8988T (cell line): ENCODE measurements at regions not wholly inside any gene's neighbourhood (a gene's known extent, or its start where the extent isn't known, plus 50 kb on each side); places are given as distances from the start of the nearest gene placed in this dataset.

Source experiments
- DNase-seq: peaks from one replicate; pipeline ENCODE4 v3.0.0; 2011

GRCh38 chr7:128168667-128169210, 72.3 kb upstream of the LEP start:
- no peak for DNase-seq

- no peak for DNase-seq
Measured at GRCh38 chr7:128170461-128170860, 70.6 kb upstream of the LEP start.

DNA sequence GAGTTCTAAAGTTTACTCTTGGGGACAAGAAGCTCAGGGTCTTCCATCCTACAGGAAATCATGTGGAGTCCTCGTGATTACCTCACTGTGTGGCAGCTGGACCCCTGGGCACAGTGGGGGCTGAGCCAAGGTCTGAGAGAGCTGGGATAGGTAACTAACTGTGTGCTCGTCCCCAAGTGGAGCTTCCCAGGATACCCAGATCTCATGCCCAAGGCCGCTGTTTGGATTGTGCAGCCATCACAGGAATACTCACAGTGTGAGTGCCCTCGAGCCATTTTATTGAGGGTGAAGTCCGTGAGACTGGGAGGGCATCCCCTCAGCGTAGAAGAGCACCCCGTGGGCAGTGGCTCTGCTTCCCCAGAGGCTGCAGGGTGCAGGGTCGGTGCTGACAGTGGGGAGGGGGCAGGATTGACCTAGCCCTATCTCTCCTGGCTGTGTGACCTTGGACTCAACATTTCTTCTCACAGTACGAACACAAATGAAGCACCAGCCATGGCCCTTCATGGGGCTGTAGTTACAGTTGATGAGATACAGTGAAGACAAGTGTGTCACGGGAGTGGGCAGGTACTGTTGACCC, 69.6 kb upstream of the LEP start:
- no peak for DNase-seq

DNA sequence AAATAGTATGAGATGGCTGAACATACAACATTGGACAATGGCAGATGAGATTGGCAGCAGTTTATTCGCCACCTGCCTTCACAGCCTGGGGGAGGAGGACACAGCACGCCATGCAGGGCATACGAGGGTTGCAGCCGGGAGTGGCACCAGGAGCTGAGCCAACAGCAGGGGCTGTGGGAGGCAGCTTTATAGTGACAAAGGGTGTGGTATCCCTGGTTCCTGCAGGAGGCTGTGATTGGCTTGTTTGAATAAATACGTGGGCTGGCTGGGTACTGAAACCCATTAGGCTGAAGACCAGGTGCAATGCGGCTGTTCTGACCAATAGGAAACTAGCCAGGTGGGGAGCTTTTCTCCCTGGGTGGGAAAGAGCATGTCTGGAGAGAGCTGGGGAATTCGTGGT, 68.9 kb upstream of the LEP start:
- DNase-seq = no peak

DNA sequence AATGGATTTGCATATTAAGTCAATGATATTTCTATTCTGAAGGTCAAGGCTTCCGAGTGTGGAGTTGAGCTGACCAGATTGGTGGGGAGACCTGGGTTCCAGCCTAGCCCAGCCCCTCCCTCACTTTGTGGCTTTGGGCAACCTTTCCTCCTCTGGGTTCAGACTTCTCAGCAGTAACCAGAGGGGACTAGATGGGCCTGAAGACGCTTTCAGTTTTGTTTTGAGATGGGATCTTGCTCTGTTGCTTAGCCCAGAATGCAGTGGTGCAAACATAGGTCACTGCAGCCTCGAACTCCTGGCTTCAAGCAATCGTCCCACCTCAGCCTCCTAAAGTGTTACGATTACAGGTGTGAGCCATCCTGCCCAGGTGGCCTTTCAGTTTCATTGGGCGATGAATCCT, 68.1 kb upstream of the LEP start:
- DNase-seq = no peak

- DNase-seq = no peak
Measured at GRCh38 chr7:128174386-128174785, 66.7 kb upstream of the LEP start.

GRCh38 chr7:128176696-128177095, 64.4 kb upstream of the LEP start:
- DNase-seq = no peak

DNA sequence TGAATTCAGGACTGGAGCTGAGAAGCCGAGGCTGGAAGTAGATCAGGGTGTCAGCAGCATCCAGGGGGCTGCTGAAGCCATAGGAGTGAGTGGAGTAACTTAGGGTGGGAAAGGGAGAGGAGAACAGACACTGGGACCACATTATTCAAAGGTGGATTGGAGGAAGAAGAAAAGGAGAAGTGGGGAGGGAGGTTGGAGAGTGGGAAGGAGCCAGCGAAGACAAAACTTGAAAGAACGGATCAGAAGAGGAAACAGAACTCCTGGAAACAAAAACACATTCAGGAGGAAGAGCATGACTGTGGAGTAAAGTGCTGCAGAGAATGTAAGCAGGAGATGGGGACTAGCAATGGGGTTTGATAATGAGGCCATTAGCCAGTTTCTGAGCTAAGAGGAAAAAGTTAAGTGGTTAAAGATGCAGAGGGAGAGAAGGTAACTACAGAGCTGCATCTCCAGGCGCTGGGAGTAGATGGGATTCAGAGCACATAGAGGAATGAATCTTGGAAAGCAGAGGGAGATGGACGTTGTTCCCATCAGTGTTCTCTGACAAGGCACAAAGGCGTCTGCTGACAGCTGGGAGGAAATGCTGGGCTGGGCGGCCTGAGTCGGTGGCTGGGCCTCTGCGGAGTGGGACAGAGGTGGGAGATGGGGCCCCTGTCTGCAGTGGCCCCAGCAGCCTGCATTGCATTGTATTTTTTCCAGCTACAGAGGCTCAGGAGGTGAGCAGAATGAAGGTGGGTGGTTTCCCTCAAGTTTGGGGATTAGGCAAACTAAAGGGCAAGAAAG, 63.1 kb upstream of the LEP start:
- no peak for DNase-seq

DNA sequence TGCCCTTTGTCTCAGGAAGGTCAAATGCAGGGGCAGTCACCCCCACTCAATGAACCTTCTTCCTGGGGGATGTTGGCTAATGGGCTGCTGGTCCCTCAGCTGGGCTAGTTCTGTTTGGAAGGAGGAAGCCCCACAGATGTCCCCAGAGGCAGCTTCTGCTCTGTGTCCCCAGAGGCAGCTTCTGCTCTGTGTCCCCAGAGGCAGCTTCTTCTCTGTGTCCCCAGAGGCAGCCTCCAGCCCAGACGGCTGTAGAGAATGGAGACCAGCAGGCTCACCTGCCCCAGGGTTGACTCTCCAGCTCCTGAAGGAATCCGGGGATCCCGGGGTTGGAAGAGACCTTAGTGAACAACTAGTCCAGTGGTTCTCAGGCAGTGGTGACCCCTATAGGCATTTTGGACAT, 62.5 kb upstream of the LEP start:
- no peak for DNase-seq

- no peak for DNase-seq
Measured at GRCh38 chr7:128188396-128189230, 52.5 kb upstream of the LEP start.

GRCh38 chr7:128189231-128189930, 51.7 kb upstream of the LEP start:
- DNase-seq = no peak

DNA sequence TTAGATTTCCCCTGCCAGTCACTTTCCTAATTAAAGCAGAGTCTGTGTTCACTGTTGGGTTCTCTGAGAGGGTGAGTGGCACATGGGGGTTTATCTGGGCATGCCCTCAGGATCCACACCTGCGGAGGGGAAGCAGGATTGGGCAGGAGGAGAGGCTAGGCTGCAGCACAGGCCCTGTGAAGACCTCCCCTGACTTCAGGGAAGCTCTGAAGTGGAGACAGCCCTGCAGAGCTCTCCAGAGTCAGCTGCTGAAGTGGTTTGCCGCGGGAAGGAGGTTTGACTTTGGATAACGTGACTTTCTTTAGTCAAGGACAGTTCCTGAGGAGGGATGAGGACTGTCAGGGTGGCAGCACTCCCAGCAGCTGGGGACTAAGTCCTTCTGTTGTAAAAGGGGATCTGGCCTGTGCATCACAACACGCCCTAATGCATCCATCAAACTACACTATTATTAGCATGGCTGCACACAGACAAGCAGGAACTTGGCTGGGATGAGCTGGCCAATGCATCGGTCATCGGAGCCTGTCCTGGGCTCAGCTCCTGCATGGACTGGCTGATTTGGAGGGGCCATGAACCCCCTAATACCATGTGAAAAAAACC, 50.9 kb upstream of the LEP start:
- no peak for DNase-seq

DNA sequence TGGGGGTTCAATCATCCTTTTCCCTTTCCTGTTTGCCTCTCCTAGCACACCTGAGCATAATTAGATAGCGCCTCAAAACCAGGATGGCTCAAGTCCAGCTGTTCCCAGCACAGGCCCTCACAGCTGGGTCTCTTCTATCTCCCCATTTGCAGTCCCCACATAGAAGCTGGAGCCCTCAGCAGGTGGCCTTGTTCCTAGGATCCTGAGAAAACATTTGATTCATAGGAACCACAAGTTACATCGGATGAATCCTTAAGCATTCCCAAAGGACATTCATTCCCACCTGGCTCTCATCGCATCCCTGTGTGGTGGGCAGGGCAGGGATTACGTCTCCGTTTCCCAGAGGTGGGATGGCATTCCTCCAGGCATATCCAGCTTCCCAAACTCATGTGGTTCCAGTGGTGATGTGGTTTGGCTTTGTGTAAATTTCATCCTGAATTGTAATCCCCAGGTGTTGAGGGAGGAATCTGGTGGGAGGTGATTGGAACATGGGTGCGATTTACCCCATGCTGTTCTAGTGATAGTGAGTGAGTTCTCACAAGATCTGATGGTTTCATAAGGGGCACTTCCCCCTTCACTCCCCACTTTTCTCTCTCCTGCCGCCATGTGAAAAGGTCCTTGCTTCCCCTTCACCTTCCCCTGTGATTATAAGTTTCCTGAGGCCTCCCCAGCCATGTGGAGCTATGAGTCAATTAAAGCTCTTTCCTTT, 49.8 kb upstream of the LEP start:
- no peak for DNase-seq
